ENCODE measurements at regions not wholly inside any gene's neighbourhood (a gene's known extent, or its start where the extent isn't known, plus 50 kb on each side); places are given as distances from the start of the nearest gene placed in this dataset.

GRCh38 chr2:142544173-142544572 lies 333.3 kb upstream of the KYNU start:
- no peaks in the 10 kb centered on the region for H3K79me2 ChIP-seq (ENCODE audit: control insufficient read depth, insufficient read depth, low read length)
- POLR2A ChIA-PET = no interaction called here
- H3K4me2 ChIP-seq (ENCODE audit: insufficient read depth, low read length) = no peak overlapping the region
- BruUV-seq (replicated peaks) = no TSS peak
- no peaks in the 10 kb centered on the region for H3K27me3 ChIP-seq (ENCODE audit: control insufficient read depth in 2 of 2, insufficient read depth in 2 of 2, low read length in 2 of 2)
- CTCF ChIA-PET = no interaction called here
- H3K4me3 ChIP-seq (replicated peaks in 1 of 3; ENCODE audit: insufficient read depth in 1 of 3, low read depth in 1 of 3, low read length in 3 of 3) = no peak overlapping the region
- FAIRE-seq = no peak
- no peaks in the 10 kb centered on the region for H3K9me1 ChIP-seq (replicated peaks; ENCODE audit: control insufficient read depth, extremely low read depth, insufficient read depth, low read length)
- H3K9me3 ChIP-seq (replicated peaks; ENCODE audit: control insufficient read depth, insufficient read depth, low read length) = no peaks in the 10 kb centered on the region
- H3K36me3 ChIP-seq (ENCODE audit: control insufficient read depth in 2 of 2, extremely low read depth in 1 of 2, insufficient read depth in 2 of 2, low read length in 2 of 2) = no peaks in the 10 kb centered on the region
- no peak overlapping the region for H3K9ac ChIP-seq (replicated peaks; ENCODE audit: extremely low read depth, insufficient read depth, low read length)
- no peak for DNase-seq (ENCODE audit: low read depth, low spot score)
- H4K20me1 ChIP-seq (replicated peaks; ENCODE audit: control insufficient read depth, extremely low read depth, insufficient read depth, low read length) = no peaks in the 10 kb centered on the region
- dilution Hi-C loops (cut with MboI; ENCODE audit: extremely low pct_ligation_motif_present, low sequenced_read_pairs) = no loop called here
- no peaks in the 10 kb centered on the region for H3K4me1 ChIP-seq (ENCODE audit: control insufficient read depth, extremely low read depth, insufficient read depth, low read length)
- no peak overlapping the region for H3K27ac ChIP-seq (ENCODE audit: insufficient read depth, low read depth, low read length)
- H2AFZ ChIP-seq (ENCODE audit: low read depth, low read length) = no peak overlapping the region
- no peak for TF ChIP-seq POLR2A (IDR thresholded peaks at IDR 0.05; ENCODE audit: low read depth, low read length)
- no peak for TF ChIP-seq EZH2 (IDR thresholded peaks at IDR 0.05; ENCODE audit: borderline replicate concordance, low read depth, low read length, severe bottlenecking)
- TF ChIP-seq, protein P1, sequence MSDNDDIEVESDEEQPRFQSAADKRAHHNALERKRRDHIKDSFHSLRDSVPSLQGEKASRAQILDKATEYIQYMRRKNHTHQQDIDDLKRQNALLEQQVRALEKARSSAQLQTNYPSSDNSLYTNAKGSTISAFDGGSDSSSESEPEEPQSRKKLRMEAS (IDR thresholded peaks at IDR 0.05; ENCODE audit: insufficient read depth, insufficient read length) = no peak
- no peak for TF ChIP-seq MYC (IDR thresholded peaks at IDR 0.05; ENCODE audit: low read depth, low read length)
- TF ChIP-seq JUN (IDR thresholded peaks at IDR 0.05; ENCODE audit: borderline replicate concordance, insufficient read depth, insufficient read length, low read depth) = no peak
- TF ChIP-seq, protein P2, sequence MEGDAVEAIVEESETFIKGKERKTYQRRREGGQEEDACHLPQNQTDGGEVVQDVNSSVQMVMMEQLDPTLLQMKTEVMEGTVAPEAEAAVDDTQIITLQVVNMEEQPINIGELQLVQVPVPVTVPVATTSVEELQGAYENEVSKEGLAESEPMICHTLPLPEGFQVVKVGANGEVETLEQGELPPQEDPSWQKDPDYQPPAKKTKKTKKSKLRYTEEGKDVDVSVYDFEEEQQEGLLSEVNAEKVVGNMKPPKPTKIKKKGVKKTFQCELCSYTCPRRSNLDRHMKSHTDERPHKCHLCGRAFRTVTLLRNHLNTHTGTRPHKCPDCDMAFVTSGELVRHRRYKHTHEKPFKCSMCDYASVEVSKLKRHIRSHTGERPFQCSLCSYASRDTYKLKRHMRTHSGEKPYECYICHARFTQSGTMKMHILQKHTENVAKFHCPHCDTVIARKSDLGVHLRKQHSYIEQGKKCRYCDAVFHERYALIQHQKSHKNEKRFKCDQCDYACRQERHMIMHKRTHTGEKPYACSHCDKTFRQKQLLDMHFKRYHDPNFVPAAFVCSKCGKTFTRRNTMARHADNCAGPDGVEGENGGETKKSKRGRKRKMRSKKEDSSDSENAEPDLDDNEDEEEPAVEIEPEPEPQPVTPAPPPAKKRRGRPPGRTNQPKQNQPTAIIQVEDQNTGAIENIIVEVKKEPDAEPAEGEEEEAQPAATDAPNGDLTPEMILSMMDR (IDR thresholded peaks at IDR 0.05; ENCODE audit: extremely low read depth in 1 of 2, insufficient read depth in 1 of 2, low read depth in 1 of 2, low read length in 2 of 2) = no peak
- no peak for TF ChIP-seq FOS (IDR thresholded peaks at IDR 0.05; ENCODE audit: borderline replicate concordance, insufficient read depth, low read length)
- TF ChIP-seq POLR2AphosphoS5 (IDR thresholded peaks at IDR 0.05; ENCODE audit: insufficient read depth, low read depth, low read length) = no peak
- no peak for TF ChIP-seq GATA2 (IDR thresholded peaks at IDR 0.05; ENCODE audit: insufficient read depth, insufficient read length, low read depth, low read length)
- intact Hi-C loops (cut with micrococcal nuclease) = no loop called here

Data from endothelial cell of umbilical vein (primary cell).